HG03354 (cell line): ENCODE measurements at regions not wholly inside any gene's neighbourhood (a gene's known extent, or its start where the extent isn't known, plus 50 kb on each side); places are given as distances from the start of the nearest gene placed in this dataset.

Source experiments
- ATAC-seq: cut with Tn5 transposase; IDR thresholded peaks from one replicate; pipeline ENCODE4 v1.9.1; 2021; ENCODE audit warnings: mild to moderate bottlenecking; ENCODE audit not compliant: unreplicated experiment, poor library complexity, severe bottlenecking

DNA sequence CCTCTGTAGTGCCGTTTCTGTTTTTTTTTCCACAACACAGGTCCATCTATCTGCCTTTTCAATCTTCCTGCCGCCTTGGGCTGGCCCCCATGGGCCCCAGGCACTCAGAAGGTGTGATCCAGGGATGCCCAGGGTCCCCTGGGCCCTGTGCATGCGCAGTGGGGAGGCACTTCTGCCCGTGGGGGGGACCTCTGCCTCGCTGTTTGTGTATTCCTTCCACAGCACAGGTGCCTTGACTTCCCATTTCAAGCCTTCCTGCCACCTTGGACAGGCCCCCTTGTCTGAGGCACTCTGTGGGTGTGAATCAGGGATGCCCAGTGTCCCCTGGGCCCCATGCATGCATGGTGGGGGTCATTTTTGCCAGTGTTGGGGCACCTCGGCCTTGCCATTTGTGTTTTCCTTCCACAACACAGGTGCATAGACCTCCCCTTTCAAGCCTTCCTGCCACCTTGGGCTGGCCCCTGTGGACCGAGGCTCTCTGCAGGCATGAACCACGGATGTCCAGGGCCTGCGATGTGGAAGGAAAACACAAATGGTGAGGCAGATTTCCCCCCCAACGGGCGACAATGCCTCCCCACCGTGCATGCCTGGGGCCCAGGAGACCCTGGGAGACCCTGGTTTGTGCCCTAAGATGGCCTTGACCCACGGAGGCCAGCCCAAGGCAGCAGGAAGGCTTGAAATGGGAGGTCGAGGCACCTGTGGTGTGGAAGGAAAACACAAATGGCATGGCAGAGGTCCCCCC, 366.5 kb downstream of the ALG10 start:
- ATAC-seq, result no peak

DNA sequence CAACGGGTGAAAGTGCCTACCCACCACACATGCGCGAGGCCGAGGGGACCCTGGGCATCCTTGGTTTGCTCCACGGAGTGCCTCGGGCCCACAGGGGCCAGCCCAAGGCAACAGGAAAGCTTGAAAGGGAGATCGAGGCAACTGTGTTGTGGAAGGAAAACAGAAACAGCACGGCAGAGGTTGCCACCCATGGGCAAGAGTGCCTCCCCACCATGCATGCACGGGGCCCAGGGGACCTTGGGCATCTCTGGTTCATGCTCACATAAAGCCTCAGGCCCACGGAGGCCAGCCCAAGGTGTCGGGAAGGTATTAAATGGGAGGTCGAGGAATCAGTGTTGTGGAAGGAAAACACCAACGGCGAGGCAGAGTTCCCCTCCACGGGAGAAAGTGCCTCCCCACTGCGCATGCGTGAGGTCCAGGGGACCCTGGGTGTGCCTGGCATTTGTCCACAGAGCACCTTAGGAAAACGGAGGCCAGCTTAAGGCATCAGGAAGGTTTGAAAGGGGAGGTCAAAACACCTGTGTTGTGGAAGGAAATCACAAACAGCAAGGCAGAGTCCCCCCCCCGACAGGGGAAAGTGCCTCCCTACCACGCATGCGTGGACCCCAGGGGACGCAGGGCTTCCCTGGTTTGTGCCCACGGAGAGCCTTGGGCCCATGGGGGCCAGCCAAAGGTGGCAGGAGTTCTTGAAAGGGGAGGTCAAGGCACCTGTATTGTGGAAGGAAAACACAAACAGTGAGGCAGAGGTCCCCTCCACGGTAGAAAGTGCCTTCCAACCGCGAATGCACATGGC, 367.3 kb downstream of the ALG10 start:
- no peak for ATAC-seq

DNA sequence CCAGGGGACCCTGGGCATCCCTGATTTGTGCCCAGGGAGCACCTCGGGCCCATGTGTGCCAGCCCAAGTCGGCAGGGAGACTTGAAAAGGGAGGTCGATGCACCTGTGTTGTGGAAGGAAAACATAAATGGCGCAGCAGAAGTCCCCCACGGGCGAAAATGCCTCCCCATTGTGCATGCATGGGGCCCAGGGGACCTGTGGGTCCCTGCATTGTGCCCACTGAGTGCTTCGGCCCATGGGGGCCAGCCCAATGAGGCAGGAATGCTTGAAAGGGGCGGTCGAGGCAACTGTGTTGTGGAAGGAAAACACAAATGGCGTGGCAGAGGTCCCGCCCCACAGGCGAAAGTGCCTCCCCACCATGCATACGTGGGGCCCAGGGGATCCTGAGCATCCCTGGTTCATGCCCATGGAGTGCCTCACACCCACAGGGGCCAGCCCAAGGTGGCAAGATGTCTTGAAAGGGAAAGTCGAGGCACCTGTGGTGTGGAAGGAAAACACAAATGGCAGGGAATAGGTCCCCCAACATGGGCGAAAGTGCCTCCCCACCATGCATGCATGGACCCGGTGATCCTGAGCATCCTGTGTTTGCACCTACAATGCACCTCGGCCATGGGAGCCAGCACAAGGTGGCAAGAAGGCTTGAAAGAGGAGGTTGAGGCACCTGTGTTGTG, 368.0 kb downstream of the ALG10 start:
- no peak for ATAC-seq

DNA sequence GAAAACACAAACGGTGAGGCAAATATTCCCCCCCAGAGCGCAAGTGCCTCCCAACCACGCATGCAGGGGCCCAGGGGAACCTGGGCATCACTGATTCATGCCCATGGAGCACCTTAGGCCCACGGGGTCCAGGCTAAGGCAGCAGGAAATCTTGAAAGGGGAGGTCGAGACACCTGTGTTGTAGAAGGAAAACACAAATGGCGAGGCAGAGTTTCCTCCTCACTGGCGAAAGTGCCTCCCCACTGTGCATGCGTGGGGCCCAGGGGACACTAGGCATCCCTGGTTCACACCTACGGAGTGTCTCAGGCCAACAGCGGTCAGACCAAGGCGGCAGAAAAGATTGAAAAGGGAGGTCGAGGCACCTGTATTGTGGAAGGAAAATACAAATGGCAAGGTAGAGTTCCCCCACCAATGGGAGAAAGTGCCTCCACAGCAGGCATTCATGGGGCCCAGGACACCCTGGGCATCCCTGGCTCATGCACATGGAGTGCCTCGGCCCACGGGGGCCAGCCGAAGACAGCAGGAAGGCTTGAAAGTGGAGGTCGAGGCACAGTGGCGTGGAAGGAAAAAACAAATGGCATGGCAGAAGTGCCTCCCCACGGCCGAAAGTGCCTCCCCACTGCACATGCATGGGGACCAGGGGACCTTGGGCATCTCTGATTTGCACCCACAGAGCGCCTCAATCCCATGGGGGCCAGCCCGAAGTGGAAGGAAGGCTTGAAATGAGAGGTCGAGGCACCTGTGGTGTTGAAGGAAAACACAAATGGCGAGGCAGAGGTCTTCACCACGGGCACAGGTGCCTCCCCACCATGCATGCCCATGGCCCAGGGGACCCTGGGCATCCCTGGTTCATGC, 368.8 kb downstream of the ALG10 start:
- ATAC-seq, result no peak

DNA sequence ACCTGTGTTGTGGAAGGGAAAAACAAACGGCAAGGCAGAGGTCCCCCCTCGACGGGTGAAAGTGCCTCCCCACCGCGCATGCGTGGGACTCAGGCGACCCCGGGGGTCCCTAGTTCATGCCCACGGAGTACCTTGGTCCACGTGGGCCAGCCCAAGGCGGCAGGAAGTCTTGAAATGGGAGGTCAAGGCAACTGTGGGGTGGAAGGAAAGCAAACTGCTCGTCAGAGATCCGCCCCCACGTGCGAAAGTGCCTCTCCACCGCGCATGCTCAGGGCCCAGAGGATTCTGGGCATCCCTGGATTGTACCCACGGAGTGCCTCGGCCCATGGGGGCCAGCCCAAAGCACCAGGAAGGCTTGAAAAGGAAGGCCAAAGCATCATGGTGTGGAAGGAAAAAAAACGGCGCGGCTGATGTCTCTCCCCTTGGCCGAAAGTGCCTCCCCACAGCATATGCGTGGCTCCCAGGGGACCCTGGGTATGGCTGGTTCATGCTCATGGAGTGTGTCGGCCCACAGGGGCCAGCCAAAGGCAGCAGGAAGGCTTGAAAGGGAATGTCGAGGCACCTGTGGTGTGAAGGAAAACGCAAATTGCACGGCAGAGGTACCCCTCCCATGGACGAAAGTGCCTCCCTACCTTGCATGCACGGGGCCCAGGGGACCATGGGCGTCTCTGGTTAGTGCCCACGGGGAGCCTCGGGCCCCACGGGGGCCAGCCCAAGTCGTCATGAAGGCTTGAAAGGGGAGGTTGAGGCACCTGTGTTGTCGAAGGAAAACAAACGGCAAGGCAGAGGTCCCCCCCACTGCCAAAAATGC, 369.7 kb downstream of the ALG10 start:
- no peak for ATAC-seq

DNA sequence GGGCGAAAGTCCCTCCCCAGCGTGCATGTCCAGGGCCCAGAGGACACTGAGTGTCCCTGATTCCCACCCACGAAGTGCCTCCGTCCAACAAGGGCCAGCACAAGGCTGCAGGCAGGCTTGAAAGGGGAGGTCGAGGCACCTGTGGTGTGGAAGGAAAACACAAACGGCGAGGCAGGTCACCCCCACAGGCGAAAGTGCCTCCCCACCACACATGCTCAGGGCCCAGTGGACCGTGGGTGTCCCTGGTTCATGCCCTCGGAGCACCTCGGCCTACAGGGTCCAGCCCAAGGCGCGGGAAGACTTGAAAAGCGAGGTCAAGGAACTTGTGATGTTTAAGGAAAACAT, 370.4 kb downstream of the ALG10 start:
- no peak for ATAC-seq

DNA sequence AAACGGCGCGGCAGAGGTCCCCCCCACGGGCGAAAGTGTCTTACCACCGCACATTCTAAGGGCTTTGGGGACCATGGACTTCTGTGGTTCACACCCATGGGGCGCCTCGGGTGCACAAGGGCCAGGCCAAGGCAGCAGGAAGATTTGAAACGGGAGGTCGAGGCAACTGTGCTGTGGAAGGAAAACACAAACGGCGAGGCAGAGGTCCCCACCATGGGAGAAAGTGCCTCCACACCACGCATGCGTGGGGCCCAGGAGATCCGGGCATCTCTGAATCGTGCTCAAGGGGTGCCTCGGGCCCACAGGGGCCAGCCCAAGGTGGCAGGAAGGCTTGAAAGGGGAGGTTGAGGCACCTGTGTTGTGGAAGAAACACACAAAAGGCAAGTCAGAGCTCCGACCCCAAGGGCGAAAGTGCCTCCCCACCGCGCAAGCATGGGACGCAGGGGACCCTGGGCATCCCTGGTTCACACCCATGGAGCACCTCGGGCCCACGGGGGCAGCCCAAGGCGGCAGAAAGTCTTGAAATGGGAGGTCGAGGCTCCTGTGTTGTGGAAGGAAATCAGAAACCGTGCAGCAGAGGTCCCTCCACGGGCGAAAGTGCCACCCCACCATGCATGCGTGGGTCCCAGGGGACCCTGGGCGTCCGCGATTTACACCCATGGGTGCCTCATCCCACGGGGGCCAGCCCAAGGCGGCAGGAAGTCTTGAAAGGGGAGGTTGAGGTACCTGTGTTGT, 371.0 kb downstream of the ALG10 start:
- ATAC-seq, result no peak

DNA sequence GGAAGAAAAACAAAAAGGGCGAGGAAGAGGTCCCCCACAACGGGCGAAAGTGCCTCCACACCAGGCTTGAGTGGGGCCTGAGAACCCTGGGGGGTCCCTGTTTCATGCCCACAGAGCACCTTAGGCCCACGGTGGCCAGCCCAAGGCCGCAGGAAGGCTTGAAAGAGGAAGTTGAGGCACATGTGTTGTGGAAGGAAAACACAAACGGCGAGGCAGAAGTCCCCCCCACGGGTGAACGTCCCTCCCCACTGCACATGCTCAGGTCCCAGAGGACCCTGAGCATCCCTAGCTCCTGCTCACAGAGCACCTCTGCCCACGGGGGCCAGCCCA, 371.5 kb downstream of the ALG10 start:
- ATAC-seq, result no peak

DNA sequence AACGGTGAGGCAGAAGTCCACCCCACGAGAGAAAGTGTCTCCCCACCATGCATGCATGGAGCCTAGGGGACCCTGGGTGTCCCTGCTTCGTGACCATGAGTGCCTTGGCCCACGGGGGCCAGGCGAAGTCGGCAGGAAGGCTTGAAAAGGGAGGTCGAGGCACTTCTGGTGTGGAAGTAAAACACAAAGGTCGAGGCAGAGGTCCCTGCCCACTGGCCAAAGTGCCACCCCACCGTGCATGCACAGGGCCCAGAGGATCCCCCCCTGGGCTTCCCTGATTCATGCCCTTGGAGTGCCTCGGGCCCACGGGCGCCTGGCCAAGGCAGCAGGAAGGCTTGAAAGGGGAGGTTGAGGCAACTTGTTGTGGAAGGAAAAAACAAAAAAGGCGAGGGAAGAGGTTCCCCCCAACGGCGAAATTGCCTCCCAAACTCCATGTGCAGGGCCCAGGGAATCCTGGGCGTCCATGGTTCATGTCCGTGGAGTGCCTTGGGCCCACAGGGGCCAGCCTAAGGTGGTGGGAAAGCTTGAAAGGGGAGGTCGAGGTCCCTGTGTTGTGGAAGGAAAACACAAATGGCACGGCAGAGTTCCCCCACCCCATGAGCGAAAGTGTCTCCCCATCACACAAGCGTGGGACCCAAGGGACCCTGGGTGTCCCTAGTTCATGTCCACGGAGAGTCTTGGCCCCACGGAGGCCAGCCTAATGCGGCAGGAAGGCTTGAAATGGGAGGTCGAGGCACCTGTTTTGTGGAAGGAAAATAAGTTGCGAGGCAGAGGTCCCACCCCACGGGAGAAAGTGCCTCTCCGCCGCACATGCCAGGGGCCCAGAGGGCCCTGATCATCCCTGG, 372.1 kb downstream of the ALG10 start:
- no peak for ATAC-seq

DNA sequence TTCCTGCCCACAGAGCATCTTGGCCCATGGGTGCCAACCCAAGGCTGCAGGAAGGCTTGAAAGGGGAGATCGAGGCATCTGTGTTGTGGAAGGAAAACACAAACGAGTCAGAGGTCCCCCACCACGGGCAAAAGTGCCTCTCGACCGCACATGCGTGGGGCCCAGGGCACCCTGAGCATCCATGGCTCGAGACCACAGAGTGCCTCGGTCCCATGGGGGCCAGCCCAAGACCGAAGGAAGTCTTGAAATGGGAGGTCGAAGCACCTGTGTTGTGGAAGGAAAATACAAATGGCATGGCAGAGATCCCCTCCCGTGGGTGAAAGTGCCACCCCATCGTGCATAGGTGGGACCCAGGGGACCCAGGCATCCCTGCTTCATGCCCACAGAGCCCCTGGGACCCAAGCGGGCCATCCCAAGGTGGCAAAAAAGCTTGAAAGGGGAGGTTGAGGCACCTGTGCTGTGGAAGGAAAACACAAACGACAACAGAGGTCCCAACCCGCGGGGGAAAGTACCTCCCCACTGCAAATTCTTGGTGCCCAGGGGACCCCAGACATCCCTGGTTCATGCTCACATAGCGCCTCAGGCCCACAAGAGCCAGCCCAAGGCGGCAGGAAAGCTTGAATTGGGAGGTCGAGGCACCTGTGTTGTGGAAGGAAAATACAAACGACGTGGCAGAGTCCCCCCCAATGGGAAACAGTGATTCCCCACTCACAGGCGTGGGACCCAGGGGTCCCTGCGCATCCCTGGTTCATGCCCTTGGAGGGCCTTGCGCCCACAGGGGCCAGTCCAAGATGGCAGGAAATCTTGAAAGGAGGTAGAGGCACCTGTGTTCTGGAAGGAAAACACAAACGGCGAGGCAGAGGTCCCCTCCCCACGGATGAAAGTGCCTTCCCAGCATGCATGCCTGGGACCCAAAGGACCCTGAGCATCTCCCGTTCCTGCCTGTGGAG, 373.0 kb downstream of the ALG10 start:
- no peak for ATAC-seq

DNA sequence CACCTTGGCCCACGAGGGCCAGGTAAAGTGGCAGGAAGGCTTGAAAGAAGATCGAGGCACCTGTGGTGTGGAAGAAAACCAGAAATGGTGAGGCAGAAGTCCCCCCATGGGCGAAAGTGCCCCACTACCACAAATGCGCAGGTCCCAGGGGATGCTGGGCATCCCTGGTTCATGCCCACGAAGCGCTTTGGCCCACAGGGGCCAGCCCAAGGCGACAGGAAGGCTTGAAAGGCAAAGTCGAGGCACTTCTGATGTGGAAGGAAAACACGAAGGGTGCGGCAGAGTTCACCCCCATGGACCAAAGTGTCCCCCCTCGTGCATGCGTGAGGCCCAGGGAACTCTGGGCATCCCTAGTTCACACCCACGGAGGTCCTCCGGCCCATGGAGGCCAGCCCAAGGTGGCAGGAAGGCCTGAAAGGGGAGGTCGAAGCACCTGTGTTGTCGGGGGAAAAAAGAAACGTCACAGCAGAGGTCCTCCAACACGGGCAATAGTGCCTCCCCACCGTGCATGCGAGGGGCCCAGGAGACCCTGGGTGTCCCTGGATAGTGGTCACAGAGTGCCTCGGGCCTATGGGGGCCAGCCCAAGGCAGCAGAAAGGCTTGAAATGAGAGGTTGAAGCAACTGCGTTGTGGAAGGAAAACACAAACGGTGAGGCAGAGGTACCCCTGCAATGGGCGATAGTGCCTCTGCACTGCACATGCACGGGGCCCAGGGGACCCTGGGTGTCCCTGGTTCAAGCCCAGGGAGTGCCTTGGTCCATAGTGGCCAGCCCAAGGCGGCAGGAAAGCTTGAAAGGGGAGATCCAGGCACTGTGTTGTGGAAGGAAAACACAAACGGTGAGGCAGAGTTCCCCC, 373.9 kb downstream of the ALG10 start:
- no peak for ATAC-seq

DNA sequence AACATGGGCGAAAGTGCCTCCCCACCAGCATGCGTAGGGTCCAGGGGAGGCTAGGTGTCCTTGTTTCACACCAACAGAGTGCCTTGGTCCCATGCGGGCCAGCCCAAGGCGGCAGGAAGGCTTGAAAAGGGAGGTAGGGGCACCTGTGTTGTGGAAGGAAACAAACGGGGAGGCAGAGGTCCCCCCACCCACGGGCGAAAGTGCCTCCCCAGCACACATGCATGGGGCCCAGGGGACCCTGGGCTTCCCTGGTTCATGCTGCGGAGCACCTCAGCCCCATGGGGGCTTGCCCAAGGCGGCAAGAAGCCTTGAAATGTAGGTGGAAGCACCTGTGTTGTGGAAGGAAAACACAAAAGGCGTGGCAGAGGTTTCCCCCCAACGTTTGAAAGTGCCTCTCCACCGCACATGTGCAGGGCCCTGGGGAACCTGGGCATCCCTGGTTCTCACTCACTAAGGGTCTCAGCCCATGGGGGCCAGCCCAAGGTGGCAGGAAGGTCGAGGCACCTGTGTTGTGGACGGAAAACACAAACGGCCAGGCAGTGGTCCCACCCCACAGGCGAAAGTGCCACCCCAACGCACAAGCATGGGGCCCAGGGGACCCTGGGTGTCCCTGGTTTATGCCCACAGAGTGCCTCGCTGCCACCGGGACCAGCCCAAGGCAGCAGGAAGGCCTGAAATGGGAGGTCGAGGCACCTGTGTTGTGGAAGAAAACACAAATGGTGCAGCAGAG, 374.7 kb downstream of the ALG10 start:
- ATAC-seq, result no peak

DNA sequence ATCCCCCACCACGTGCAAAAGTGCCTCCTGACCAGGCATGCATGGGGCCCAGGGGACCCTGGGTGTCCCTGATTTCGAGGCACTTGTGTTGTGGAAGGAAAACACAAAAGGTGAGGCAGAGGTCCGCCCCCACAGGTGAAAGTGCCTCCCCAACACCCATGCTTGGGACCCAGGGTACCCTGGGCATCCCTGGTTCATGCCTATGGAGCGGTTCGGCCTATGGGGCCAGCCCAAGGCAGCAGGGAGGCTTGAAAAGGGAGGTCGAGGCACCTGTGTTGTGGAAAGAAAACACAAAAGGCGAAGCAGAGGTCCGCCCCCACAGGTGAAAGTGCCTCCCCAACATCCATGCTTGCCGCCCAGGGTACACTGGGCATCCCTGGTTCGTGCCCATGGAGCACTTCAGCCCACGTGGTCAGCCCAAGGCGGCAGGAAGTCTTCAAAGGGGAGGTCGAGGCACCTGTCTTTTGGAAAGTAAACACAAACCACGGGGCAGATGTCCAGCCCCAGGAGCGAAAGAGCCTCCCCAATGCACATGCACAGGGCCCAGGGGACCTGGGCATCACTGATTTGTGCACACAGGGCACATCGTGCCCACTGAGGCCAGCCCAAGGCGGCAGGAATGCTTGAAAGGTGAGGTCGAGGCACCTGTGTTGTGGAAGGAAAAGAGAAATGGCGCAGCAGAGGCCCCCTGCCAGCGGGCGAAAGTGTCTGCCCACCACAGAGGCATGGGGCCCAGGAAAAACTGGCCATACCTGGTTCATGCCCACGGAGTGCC, 375.5 kb downstream of the ALG10 start:
- ATAC-seq, result no peak

DNA sequence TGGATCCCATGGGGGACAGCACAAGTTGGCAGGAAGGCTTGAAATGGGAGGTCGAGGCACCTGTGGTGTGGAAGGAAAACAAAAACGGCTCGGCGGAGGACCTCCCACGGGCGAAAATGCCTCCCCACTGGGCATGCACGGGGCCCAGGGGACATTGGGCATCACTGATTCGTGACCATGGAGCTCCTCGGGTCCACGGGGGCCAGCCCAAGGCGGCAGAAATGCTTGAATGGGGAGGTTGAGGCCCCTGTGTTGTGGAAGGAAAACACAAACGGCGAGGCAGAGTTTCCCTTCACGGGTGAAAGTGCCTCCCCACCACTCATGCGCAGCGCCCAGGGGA, 376.0 kb downstream of the ALG10 start:
- ATAC-seq, result no peak
